GM19351 (cell line): ENCODE measurements at regions not wholly inside any gene's neighbourhood (a gene's known extent, or its start where the extent isn't known, plus 50 kb on each side); places are given as distances from the start of the nearest gene placed in this dataset.

Experiments used
- ATAC-seq: cut with Tn5 transposase; IDR thresholded peaks from one replicate; pipeline ENCODE4 v1.9.1; 2021; ENCODE audit warnings: mild to moderate bottlenecking, moderate library complexity; ENCODE audit not compliant: unreplicated experiment

DNA sequence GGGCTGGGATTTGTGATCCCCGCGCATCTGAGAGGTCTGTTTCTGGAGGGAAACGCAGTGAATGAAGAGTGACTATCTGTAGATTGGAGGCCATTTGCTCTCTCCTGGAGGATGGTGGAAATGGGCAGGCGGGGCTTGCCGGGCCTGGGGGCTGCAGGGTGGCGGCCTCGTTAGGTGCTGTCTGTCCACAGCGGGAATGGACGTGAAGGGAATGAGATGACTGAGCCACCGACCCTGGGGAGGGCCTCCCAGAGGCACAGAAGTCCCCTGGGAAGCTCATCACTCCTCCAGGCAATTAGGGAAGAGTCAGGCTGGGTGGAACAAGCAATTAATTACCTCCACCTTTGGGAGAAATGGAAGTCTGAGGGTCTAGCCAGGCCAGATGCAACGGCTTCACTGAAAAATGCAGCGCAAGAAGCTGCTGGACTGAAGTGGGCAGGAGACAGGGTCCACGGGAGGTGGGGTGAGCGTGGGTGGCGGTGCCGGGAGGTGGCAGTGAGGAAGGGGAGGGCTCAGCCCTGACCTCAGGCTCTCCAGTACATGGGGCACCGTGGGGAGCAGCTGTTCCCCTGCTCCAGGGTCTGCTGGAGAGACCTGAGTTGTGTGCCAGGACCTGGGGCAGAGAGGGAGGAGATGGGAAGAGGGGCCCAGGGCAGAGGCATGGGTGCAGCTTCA is 524.5 kb downstream of the BRD1 start:
- no peak for ATAC-seq

DNA sequence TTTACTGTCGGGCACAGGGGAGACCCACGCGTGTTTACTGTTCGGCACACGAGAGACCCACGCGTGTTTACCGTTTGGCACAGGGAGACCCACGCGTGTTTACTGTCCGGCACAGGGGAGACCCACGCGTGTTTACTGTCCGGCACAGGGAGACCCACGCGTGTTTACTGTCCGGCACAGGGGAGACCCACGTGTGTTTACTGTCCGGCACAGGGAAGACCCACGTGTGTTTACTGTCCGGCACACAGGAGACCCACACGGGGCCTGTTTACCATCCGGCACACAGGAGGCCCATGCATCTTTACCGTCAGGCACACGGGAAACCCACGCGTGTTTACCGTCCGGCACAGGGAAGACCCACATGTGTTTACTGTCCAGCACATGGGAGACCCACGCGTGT is 525.1 kb downstream of the BRD1 start:
- ATAC-seq: no peak

DNA sequence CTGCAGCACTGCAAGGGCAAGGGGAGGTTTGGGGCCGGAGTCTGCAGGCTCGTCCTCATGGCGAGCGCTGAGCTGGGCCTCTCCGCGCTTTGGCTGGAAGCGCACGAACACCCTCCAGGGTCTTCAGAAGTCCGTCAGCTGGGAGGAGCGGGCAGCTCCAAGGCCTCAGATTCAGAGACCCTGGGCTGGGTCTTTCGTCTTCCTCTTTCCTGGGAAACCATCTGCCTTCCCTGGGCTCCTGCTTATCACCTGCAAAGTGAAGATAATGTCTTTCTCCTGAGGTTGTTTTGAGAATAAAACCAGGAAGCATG is 525.6 kb downstream of the BRD1 start:
- no peak for ATAC-seq

- ATAC-seq: no peak
Measured at GRCh38 chr22:49301398-49302149, 526.1 kb downstream of the BRD1 start.

DNA sequence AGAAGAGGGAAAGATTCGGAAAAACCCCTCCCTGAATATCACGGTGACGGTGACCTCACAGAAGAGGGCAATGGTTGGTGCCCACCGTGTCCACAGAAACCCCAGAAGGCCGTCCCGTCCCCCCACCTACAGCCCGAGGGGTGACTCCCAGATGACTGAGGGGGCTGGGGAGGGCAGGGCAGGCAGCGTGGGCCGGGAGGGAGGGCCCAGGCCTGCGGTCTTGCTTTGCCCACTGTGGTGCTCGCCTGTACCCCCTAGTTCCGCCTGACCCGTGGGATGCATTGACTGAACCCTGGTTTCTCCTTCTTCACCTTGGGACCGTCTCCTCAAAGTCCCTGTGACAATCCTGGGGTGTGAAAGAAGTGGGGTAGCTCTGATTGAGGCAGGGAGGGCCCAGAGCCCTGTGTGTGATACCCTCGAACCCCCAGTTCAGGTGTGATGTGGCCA is 526.7 kb downstream of the BRD1 start:
- no peak for ATAC-seq

- ATAC-seq: no peak
Measured at GRCh38 chr22:49300241-49300640, 527.4 kb downstream of the BRD1 start.

GRCh38 chr22:49299821-49300231 is 527.8 kb downstream of the BRD1 start:
- ATAC-seq: no peak

DNA sequence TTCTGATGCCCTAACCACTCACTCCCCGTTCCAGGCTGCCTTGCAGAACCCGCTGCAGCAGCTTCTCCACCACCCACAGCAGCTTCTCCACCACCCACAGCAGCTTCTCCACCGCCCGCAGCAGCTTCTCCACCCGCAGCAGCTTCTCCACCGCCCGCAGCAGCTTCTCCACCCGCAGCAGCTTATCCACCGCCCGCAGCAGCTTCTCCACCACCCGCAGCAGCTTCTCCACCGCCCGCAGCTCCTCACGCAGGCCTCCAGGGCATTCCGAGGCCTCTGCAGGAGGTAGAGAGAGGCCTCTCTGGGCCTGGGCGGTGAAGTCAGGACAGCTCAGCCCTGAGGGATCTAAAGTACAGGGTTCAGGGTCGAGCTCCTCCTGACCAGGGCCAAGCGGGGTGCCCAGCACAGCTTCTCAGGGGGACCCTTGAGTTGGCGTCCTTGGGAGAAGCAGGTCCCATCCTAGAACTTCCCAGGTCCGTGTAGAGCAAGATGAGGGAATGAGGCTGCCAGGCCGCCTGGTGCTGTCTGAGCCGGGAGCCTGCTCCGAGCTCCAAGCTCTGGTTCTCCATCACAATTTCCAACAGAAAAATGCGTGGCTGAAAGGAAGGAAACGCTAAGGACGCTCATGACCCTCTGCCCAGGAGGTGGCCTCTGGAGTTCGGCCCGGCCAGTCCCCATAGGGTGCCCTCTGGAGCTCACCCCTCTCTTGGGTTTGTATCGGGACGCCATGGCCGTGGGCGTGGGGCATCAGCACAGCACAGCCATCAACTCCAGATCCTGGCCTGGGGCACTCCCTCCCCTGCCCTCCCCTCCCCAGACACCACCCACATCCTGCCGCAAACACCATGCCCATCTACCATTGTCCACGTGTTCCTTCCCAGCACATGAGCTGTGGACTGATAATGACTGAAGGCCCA is 528.6 kb downstream of the BRD1 start:
- ATAC-seq: no peak

DNA sequence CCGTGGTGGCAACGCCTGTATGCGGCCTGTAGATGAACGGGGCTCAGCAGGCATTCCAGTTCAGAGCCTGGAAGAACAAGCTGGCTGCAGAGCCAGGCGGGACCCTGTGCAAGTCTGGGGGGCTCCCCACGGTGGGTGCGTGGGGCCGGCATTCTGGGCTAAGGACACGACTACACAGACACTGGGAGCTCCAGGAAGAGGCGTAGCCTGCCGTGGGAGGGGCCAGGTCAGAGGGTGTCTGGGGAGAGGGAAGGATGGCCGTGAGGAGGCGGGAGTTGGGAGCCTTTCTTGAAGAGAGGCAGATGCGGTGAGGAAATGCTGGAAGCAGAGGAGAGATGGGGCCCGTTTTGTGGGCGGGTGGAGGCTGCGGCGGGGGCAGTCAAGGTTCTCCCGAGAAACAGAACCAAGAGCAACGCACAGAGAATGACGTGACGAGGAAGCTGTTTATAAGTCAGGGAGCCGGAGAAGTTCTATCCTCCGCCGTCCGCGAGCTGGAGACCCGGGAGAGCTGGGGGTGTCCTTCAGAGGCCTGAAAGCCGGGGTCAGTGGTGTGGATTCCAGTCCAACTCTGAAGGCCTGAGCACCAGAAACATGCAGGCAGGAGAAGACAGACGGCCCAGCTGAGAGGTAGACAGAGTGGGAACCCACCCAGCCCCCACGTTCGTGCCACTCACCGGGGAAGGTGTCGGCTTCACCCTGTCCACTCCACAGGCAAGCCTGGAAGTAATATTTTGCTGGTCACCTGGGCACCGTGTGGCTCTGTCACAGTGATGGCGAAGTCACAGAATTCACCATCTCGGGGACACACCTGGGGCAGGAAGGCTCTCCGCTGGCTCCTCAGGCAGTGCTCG is 529.6 kb downstream of the BRD1 start:
- ATAC-seq: no peak

GRCh38 chr22:49297286-49297870 is 530.3 kb downstream of the BRD1 start:
- ATAC-seq: no peak

GRCh38 chr22:49296561-49296960 is 531.1 kb downstream of the BRD1 start:
- ATAC-seq: no peak

GRCh38 chr22:49295851-49296560 is 531.7 kb downstream of the BRD1 start:
- ATAC-seq: no peak

- no peak for ATAC-seq
Measured at GRCh38 chr22:49295465-49295743, 532.3 kb downstream of the BRD1 start.

- ATAC-seq: no peak
Measured at GRCh38 chr22:49294656-49295464, 532.8 kb downstream of the BRD1 start.

GRCh38 chr22:49292909-49293308 is 534.8 kb downstream of the BRD1 start:
- ATAC-seq: no peak

DNA sequence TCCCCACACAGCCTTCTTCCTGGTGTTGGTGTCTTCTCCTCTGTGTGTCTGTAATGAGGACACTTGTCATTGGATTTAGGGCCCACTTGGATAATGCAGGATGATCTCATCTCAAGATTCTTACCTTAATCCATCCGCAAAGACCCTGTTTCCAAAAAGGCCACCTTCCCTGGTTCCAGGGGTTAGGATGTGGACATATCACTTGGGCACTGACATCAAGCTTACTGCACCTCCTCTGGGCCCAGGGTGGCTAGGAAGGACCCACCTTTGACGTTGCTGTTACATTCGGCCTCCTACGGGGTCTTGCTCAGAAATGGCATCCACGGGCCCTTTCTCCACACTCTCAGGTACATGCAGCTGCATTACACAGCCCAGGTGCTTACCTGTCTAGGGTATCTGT is 535.9 kb downstream of the BRD1 start:
- ATAC-seq: no peak

GRCh38 chr22:49291169-49291568 is 536.5 kb downstream of the BRD1 start:
- ATAC-seq: no peak

DNA sequence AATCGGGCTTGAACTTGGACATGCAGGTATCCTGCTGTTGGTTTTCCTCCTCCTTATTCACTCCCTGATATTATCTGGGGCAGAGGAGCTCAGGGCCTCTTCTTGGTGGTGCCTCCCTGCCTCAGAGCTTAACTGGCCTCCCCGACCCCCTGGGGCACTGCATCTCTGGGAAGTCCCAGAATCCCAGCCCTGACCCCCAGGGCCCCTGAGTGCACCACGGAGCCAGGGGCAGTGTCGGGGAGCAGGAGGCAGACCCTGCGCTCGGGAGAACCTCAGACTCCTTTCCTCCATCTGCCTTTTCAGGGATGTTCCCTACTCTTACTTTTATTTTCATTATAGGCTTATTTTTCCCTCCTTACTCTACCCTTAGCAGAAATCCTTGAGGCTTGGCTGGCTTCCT is 537.0 kb downstream of the BRD1 start:
- no peak for ATAC-seq
